Small intestine (tissue), 7 donors: ENCODE measurements at regions not wholly inside any gene's neighbourhood (a gene's known extent, or its start where the extent isn't known, plus 50 kb on each side); places are given as distances from the start of the nearest gene placed in this dataset.

ENCODE experiments used
- DNase-seq, 2 donors: peaks; one replicate each; pipeline versions ENCODE4 v3.0.0 to v3.0.0-alpha.2; 2013
- FAIRE-seq: peaks from 2 replicates; lab custom pipeline; 2012; peaks lifted over from hg19 to GRCh38; lab: Jason Lieb, UNC
- H3K27ac ChIP-seq, 3 donors: one replicate each; pipeline ENCODE4 v1.5.1; 2013; ENCODE audit warnings: low read length in 2 of 3, mild to moderate bottlenecking in 2 of 3, control low read depth in 1 of 3, inconsistent platforms in 1 of 3, low read depth in 1 of 3, moderate library complexity in 1 of 3
- H3K27me3 ChIP-seq, 3 donors: one replicate each; pipeline ENCODE4 v1.6.1; 2013; ENCODE audit warnings: low read length in 3 of 3, inconsistent platforms in 1 of 3; ENCODE audit not compliant: control insufficient read depth in 3 of 3, insufficient read depth in 3 of 3
- H3K36me3 ChIP-seq, 3 donors: one replicate each; pipeline ENCODE4 v1.6.1; 2013; ENCODE audit warnings: low read length in 3 of 3, inconsistent platforms in 1 of 3, low read depth in 1 of 3, mild to moderate bottlenecking in 1 of 3, moderate library complexity in 1 of 3; ENCODE audit not compliant: control insufficient read depth in 3 of 3, insufficient read depth in 2 of 3
- H3K4me1 ChIP-seq, 3 donors: one replicate each; pipeline ENCODE4 v1.6.1; 2013; ENCODE audit warnings: low read length in 2 of 3, inconsistent platforms in 1 of 3, low read depth in 1 of 3, mild to moderate bottlenecking in 1 of 3, moderate library complexity in 1 of 3; ENCODE audit not compliant: control insufficient read depth in 3 of 3, insufficient read depth in 2 of 3
- H3K4me3 ChIP-seq, 3 donors: one replicate each; pipeline ENCODE4 v1.5.1; 2013; ENCODE audit warnings: low read length in 3 of 3, control low read depth in 1 of 3, inconsistent platforms in 1 of 3, low read depth in 1 of 3, mild to moderate bottlenecking in 1 of 3, moderate library complexity in 1 of 3
- H3K9me3 ChIP-seq, 2 donors: one replicate each; pipeline ENCODE4 v1.6.1; 2013; ENCODE audit warnings: low read depth in 1 of 2, low read length in 1 of 2; ENCODE audit not compliant: control insufficient read depth in 2 of 2, insufficient read depth in 1 of 2
- WGBS, 3 donors: extraction: QIAGEN DNeasy Blood & Tissue Kit; methylation state at CpG; one replicate each; pipeline ENCODE4 v1.1.7; 2013; 5-methylcytosine and 5-hydroxymethylcytosine counted together
- donor health status: healthy with polysubstance abuse.
- donor health status: control.
- donor health status: control.
- donor health status: Bipolar disorder and iron deficiency.
- donor health status: healthy.

DNA sequence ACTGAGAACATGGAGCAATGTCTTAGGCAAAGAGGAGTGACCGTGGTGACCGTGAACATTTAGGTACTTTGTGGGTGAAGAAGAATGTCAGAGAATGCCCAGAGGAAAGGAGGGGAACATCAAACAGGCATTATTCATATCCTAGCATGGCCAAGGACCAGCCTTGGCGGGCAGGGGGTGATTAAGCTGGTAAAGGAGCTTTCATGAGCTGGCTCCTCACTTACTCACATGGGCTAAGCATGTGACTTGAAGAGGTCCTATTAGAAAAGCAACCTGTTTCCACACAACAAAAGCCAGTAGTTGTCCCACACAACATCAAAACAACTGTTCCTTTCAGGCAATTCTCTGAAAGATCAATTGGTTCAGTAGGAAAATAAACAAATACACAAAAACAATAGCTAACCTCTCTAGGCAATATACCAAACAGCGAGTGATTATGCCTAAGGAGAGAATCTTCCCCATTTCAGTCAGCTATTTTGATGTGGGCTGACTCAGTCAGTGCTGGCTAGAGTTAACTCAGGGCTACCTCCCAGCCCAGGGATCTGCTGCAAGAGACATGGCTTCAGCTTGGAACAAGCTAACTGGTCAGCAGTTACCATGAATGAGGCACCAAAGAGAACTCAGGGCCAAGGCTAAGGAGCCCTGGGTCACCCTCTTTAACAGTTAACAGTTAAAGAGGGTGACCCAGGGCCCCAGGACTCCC, 283.5 kb downstream of the ARHGAP12 start:
- no peak for FAIRE-seq
- WGBS, 3 donors, result 85 to 91% (median 89%) methylated on average over 4 of the region's 4 CpGs
- DNase-seq, result no peak

DNA sequence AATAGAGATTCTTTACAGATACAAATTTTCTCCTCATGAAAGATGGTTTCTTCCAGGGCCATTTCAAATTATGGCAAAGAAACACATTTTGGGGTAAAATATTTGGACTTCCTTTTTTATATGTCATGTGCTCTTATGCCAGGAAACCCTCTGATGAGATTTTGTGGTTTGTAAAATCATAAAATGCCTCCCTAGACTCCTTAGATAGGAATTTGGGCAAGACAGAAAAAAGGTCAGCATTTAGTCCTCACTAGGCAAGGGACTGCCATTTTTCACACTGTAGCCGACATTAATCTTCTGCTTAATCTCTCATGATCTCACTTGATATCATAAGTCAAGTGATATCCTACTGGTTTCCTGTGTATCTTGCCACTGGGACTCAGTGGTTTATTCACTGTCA, 286.4 kb downstream of the ARHGAP12 start:
- Histone ChIP-seq H3K27me3 (no peaks in the 10 kb centered on the region), H3K4me3 (no peak overlapping the region), H3K9me3 (no peaks in the 10 kb centered on the region), H3K4me1 (no peaks in the 10 kb centered on the region), H3K36me3 (no peaks in the 10 kb centered on the region), H3K27ac (no peak overlapping the region)
- 81 to 83% (median 82%) methylated on average over 1 of the region's 1 CpG for WGBS, 3 donors
- no peak for FAIRE-seq
- DNase-seq, result no peak

More for the DNA sequence above, 283.5 kb downstream of the ARHGAP12 start:
- H3K9me3 ChIP-seq, result no peaks in the 10 kb centered on the region
- H3K27ac ChIP-seq, result no peak overlapping the region
- H3K27me3 ChIP-seq, result no peaks in the 10 kb centered on the region
- H3K4me3 ChIP-seq, result no peak overlapping the region
- no peaks in the 10 kb centered on the region for H3K36me3 ChIP-seq
- no peaks in the 10 kb centered on the region for H3K4me1 ChIP-seq

DNA sequence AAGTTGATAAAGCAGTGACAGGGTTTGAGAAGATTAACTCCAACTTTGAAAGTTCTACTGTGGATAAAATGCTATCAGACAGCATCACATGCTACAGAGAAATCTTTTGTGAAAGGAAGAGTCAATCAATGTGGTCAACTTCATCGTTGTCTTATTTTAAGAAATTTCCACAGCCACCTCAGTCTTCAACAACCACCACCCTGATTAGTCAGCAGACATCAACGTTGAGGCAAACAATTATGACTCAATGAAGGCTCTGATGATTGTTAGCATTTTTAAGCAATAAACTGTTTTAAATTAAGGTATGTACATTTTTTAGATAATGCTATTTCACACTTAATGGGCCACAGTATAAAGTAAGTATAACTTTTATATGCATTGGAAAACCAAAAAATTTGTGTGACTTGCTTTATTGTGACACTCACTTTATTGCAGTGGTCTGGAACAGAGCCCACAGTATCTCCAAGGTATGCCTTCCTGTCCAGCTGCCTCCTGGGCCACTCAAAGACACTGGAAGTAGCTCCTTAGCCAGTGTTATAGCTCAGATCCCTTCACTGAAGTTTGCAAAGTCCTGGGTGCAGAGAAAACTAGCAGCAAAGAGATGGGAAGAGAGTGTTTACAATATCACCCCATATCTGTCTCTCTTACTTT, 293.1 kb downstream of the ARHGAP12 start:
- no peak for DNase-seq
- H3K27ac ChIP-seq, result no peak overlapping the region
- no peak for FAIRE-seq
- no peaks in the 10 kb centered on the region for H3K4me1 ChIP-seq
- H3K9me3 ChIP-seq, result no peaks in the 10 kb centered on the region
- H3K36me3 ChIP-seq, result no peaks in the 10 kb centered on the region
- WGBS, 3 donors, result 34 to 61% (median 60%) methylated on average over 2 of the region's 2 CpGs
- no peaks in the 10 kb centered on the region for H3K27me3 ChIP-seq
- H3K4me3 ChIP-seq, result no peak overlapping the region

DNA sequence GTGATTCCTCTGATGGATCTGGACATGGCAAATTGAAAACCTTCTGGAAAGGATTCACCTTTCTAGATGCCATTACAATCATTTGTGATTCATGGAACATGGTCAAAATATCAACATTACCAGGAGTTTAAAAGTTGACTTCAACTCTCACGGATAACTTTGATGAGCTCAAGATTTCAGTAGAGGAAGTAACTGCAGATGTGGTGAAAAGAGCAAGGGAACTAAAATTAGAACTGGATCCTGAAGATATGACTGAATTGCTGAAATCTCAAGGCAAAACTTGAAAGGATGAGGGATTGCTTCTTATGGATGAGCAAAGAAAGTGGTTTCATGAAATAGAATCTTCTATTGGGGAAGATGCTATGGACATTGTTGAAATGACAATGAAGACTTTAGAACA, 293.6 kb downstream of the ARHGAP12 start:
- H3K4me3 ChIP-seq, result no peak overlapping the region
- no peaks in the 10 kb centered on the region for H3K9me3 ChIP-seq
- 66 to 78% (median 71%) methylated on average over 1 of the region's 1 CpG for WGBS, 3 donors
- H3K36me3 ChIP-seq, result no peaks in the 10 kb centered on the region
- DNase-seq, result no peak
- H3K4me1 ChIP-seq, result no peaks in the 10 kb centered on the region
- no peak for FAIRE-seq
- no peaks in the 10 kb centered on the region for H3K27me3 ChIP-seq
- no peak overlapping the region for H3K27ac ChIP-seq

DNA sequence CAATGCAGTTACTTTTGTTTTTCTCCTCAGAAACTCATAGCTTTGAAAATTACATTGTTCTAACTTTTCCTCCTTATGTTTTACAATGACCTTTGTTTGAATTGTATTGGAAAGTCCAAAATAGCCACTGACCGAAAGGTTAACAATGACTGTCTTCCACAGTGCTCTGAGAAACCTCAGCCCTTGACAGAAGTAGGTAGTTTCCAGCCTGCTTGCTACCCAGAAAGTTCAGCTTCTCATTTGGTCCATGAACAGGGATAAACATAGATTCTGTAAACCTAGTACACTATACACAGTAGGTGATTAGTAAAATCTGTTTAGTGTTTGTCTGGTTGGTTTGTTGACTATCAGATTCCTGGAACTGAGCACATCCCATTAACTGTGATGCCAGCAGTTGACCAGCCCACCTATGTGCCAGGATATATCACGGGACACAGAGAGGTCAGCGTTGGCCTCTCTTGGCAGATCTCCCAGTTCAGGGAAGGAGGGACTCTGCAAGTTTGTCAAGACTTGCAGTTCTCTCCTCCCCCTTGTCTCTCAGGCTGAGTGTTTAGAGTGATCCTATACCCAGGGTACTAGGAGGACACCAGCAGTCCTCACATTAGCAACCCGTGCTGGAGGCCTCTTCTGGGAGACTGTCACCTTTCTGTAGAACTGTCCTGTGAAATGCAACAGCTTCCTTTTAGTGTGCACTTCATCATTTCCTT, 297.6 kb downstream of the ARHGAP12 start:
- H3K36me3 ChIP-seq, result no peaks in the 10 kb centered on the region
- no peaks in the 10 kb centered on the region for H3K27me3 ChIP-seq
- WGBS, 3 donors, result 51 to 68% (median 51%) methylated on average over 4 of the region's 4 CpGs
- H3K4me3 ChIP-seq, result no peak overlapping the region
- H3K9me3 ChIP-seq, result no peaks in the 10 kb centered on the region
- no peak for DNase-seq
- H3K4me1 ChIP-seq, result no peaks in the 10 kb centered on the region
- no peak overlapping the region for H3K27ac ChIP-seq
- FAIRE-seq, result no peak

GRCh38 chr10:31625566-31625965, 303.1 kb downstream of the ARHGAP12 start:
- DNase-seq, result no peak
- H3K27ac ChIP-seq, result no peak overlapping the region
- H3K4me3 ChIP-seq, result no peak overlapping the region
- FAIRE-seq, result no peak
- no peaks in the 10 kb centered on the region for H3K4me1 ChIP-seq
- 84 to 86% (median 84%) methylated on average over 4 of the region's 4 CpGs for WGBS, 3 donors
- H3K9me3 ChIP-seq, result no peaks in the 10 kb centered on the region
- H3K27me3 ChIP-seq, result no peaks in the 10 kb centered on the region
- H3K36me3 ChIP-seq, result no peaks in the 10 kb centered on the region

- no peaks in the 10 kb centered on the region for H3K36me3 ChIP-seq
- no peak overlapping the region for H3K4me3 ChIP-seq
- H3K27ac ChIP-seq, result no peak overlapping the region
- no peaks in the 10 kb centered on the region for H3K4me1 ChIP-seq
- no peak for DNase-seq
- H3K9me3 ChIP-seq, result no peaks in the 10 kb centered on the region
- no peak for FAIRE-seq
- H3K27me3 ChIP-seq, result no peaks in the 10 kb centered on the region
These were observed 304.0 kb downstream of the ARHGAP12 start for GRCh38 chr10:31624611-31625010.

DNA sequence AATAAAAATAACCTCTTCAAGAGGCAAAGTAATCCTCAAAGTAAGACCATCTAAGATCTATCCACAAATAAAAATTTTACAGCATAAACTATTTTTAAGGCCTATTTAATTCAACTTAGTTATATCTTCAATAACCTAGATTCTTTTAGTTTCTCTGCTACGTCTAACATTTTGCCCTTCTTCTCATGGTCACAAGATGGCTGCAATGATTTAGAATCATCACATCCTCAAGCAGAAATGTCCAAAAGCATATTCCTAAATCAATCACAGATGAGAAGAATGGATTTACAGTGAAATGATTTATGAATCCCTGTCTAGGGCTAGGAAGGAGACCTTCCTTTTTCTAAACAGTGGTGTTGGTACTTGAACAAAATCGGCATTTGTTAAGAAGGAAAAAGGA, 304.7 kb downstream of the ARHGAP12 start:
- Histone ChIP-seq H3K4me1 (no peaks in the 10 kb centered on the region), H3K4me3 (no peak overlapping the region), H3K36me3 (no peaks in the 10 kb centered on the region), H3K27ac (no peak overlapping the region), H3K9me3 (no peaks in the 10 kb centered on the region), H3K27me3 (no peaks in the 10 kb centered on the region)
- FAIRE-seq (no peak), DNase-seq (no peak)
- WGBS, 3 donors, result 85 to 91% (median 90%) methylated on average over 2 of the region's 2 CpGs
